Left renal pelvis (tissue), 4 donors: ENCODE measurements at regions not wholly inside any gene's neighbourhood (a gene's known extent, or its start where the extent isn't known, plus 50 kb on each side); places are given as distances from the start of the nearest gene placed in this dataset.

Experiments
- DNase-seq, 4 donors: peaks; one replicate each; pipeline ENCODE4 v3.0.0-alpha.2; 2013; ENCODE audit warnings: low read depth in 4 of 4, low spot score in 3 of 4

GRCh38 chr3:10555263-10555662 lies 49.9 kb upstream of the ATP2B2 start:
- DNase-seq, result no peak

- no peak for DNase-seq
Observed at GRCh38 chr3:10556312-10556711, 50.9 kb upstream of the ATP2B2 start.

- DNase-seq, result no peak
Observed at GRCh38 chr3:10557250-10557649, 51.9 kb upstream of the ATP2B2 start.

GRCh38 chr3:10557781-10558373 lies 52.5 kb upstream of the ATP2B2 start:
- no peak for DNase-seq

GRCh38 chr3:10558736-10559135 lies 53.4 kb upstream of the ATP2B2 start:
- no peak for DNase-seq

- no peak for DNase-seq
Observed at GRCh38 chr3:10560060-10560861, 54.9 kb upstream of the ATP2B2 start.

- no peak for DNase-seq
Observed at GRCh38 chr3:10561162-10561945, 56.0 kb upstream of the ATP2B2 start.

- DNase-seq, result no peak
Observed at GRCh38 chr3:10561946-10562560, 56.7 kb upstream of the ATP2B2 start.

- no peak for DNase-seq
Observed at GRCh38 chr3:10563396-10563795, 58.0 kb upstream of the ATP2B2 start.

GRCh38 chr3:10565814-10566213 lies 60.4 kb upstream of the ATP2B2 start:
- DNase-seq, result no peak

GRCh38 chr3:10566451-10566850 lies 61.1 kb upstream of the ATP2B2 start:
- DNase-seq, result no peak

GRCh38 chr3:10568549-10568948 lies 63.2 kb upstream of the ATP2B2 start:
- DNase-seq, result no peak

- no peak for DNase-seq
Observed at GRCh38 chr3:10570196-10570946, 65.0 kb upstream of the ATP2B2 start.

- no peak for DNase-seq
Observed at GRCh38 chr3:10574101-10574620, 68.8 kb upstream of the ATP2B2 start.

- no peak for DNase-seq
Observed at GRCh38 chr3:10575601-10576160, 70.3 kb upstream of the ATP2B2 start.

GRCh38 chr3:10577486-10577885 lies 72.1 kb upstream of the ATP2B2 start:
- no peak for DNase-seq

- no peak for DNase-seq
Observed at GRCh38 chr3:10580426-10580825, 75.0 kb upstream of the ATP2B2 start.

GRCh38 chr3:10581251-10581650 lies 75.9 kb upstream of the ATP2B2 start:
- DNase-seq, result no peak

- no peak for DNase-seq
Observed at GRCh38 chr3:10581716-10582115, 76.3 kb upstream of the ATP2B2 start.

GRCh38 chr3:10582733-10583132 lies 77.3 kb upstream of the ATP2B2 start:
- DNase-seq, result no peak
